Sciatic nerve (tissue), 2 donors: ENCODE measurements at regions not wholly inside any gene's neighbourhood (a gene's known extent, or its start where the extent isn't known, plus 50 kb on each side); places are given as distances from the start of the nearest gene placed in this dataset.
"Not testable (repeated sequence)": the region's sequence is repeated elsewhere in the genome, so short reads cannot be mapped to it uniquely, and the experiment has no call there.

ENCODE experiments used
- ATAC-seq: fragments of 200-7000 bp; cut with Tn5 transposase; one replicate; pipeline ENCODE4 v1.9.1; 2020; ENCODE audit warnings: mild to moderate bottlenecking, moderate library complexity
- DNase-seq: peaks from one replicate; pipeline ENCODE4 v3.0.0-alpha.2; 2020; ENCODE audit warnings: low spot score
- intact Hi-C: fragments of 100-400 bp; cut with DNase I; formaldehyde crosslinking; loops from one replicate; pipeline ENCODE4 v1.14.2; 2022
- donor health status: DM: no; HTN: no; CAD: no.
- donor health status: DM: no; HTN: no; CAD: no.

GRCh38 chr6:904994-905393 lies 212.1 kb upstream of the EXOC2 start:
- ATAC-seq (no peak), DNase-seq (no peak)
- intact Hi-C loops = no loop called here

- ATAC-seq (no peak), DNase-seq (no peak)
- intact Hi-C loops = no loop called here
Measured at GRCh38 chr6:903761-904160, 210.8 kb upstream of the EXOC2 start.

GRCh38 chr6:901696-902460 lies 208.9 kb upstream of the EXOC2 start:
- DNase-seq = no peak
- intact Hi-C loops = no loop called here
- no peak for ATAC-seq

- ATAC-seq = no peak
- intact Hi-C loops = no loop called here
- DNase-seq = no peak
Measured at GRCh38 chr6:900716-901605, 208.0 kb upstream of the EXOC2 start.

GRCh38 chr6:897528-898207 lies 204.7 kb upstream of the EXOC2 start:
- intact Hi-C loops = no loop called here
- ATAC-seq (no peak), DNase-seq (no peak)

GRCh38 chr6:894274-894673 lies 201.3 kb upstream of the EXOC2 start:
- intact Hi-C loops = no loop called here
- no peak for DNase-seq
- no peak for ATAC-seq

GRCh38 chr6:890995-891394 lies 198.1 kb upstream of the EXOC2 start:
- ATAC-seq (no peak), DNase-seq (no peak)
- intact Hi-C loops = no loop called here

- ATAC-seq (no peak), DNase-seq (no peak)
- intact Hi-C loops = no loop called here
Measured at GRCh38 chr6:890201-890600, 197.3 kb upstream of the EXOC2 start.

- DNase-seq (no peak), ATAC-seq (no peak)
- intact Hi-C loops = no loop called here
Measured at GRCh38 chr6:887583-888235, 194.8 kb upstream of the EXOC2 start.

GRCh38 chr6:886116-886515 lies 193.2 kb upstream of the EXOC2 start:
- intact Hi-C loops = not testable (repeated sequence)

GRCh38 chr6:885051-885590 lies 192.2 kb upstream of the EXOC2 start:
- DNase-seq = no peak
- no peak for ATAC-seq
- intact Hi-C loops = no loop called here

More at GRCh38 chr6:886116-886515, 193.2 kb upstream of the EXOC2 start:
- not testable (repeated sequence) for ATAC-seq, DNase-seq

- DNase-seq = no peak
- intact Hi-C loops = no loop called here
- ATAC-seq = no peak
Measured at GRCh38 chr6:884570-884969, 191.6 kb upstream of the EXOC2 start.

- DNase-seq (no peak), ATAC-seq (no peak)
- intact Hi-C loops = no loop called here
Measured at GRCh38 chr6:882084-882598, 189.2 kb upstream of the EXOC2 start.

GRCh38 chr6:878179-878578 lies 185.2 kb upstream of the EXOC2 start:
- intact Hi-C loops = no loop called here
- ATAC-seq (no peak), DNase-seq (no peak)

GRCh38 chr6:875012-875411 lies 182.1 kb upstream of the EXOC2 start:
- DNase-seq (no peak), ATAC-seq (no peak)
- intact Hi-C loops = no loop called here

GRCh38 chr6:872570-873125 lies 179.7 kb upstream of the EXOC2 start:
- intact Hi-C loops = no loop called here
- ATAC-seq (no peak), DNase-seq (no peak)

GRCh38 chr6:871503-871902 lies 178.6 kb upstream of the EXOC2 start:
- ATAC-seq (no peak), DNase-seq (no peak)
- intact Hi-C loops = no loop called here

GRCh38 chr6:870096-870495 lies 177.2 kb upstream of the EXOC2 start:
- no peak for ATAC-seq
- DNase-seq = no peak
- intact Hi-C loops = no loop called here

- no peak for ATAC-seq
Measured at GRCh38 chr6:868201-868600, 175.3 kb upstream of the EXOC2 start.

More at GRCh38 chr6:868201-868600, 175.3 kb upstream of the EXOC2 start:
- intact Hi-C loops = no loop called here
- no peak for DNase-seq
